ENCODE measurements at regions not wholly inside any gene's neighbourhood (a gene's known extent, or its start where the extent isn't known, plus 50 kb on each side); places are given as distances from the start of the nearest gene placed in this dataset.

- Mint-ChIP-seq H3K36me3 (no peaks in the 10 kb centered on the region), H3K4me1 (peaks cover 4% of the 10 kb centered on the region), H3K27me3 (ENCODE audit: insufficient read depth, low read depth) (peaks cover 7% of the 10 kb centered on the region), H3K27ac (no peak overlapping the region), H3K4me3 (no peak overlapping the region), H3K9me3 (no peaks in the 10 kb centered on the region)
- Histone ChIP-seq H3K4me2 (no peak overlapping the region), H3K4me1 (no peaks in the 10 kb centered on the region), H3K4me3 (no peak overlapping the region), H3K9ac (no peak overlapping the region), H3K79me2 (ENCODE audit: low read depth) (no peaks in the 10 kb centered on the region), H3K36me3 (no peaks in the 10 kb centered on the region), H3F3A (ENCODE audit: low read depth) (no peaks in the 10 kb centered on the region), H3K27ac (no peak overlapping the region), H2AFZ (replicated peaks) (no peak overlapping the region), H3K27me3 (no peaks in the 10 kb centered on the region), H3K9me3 (ENCODE audit: low read depth) (no peaks in the 10 kb centered on the region), H4K20me1 (ENCODE audit: low read depth) (no peaks in the 10 kb centered on the region)
- TF ChIP-seq EZH2phosphoT487 (IDR thresholded peaks at IDR 0.05) (no peak), CTCF (IDR thresholded peaks at IDR 0.05) (no peak), EZH2 (IDR thresholded peaks at IDR 0.05) (no peak)
- DNase-seq (ENCODE audit: low spot score): no peak
Measured at GRCh38 chr19:31154021-31154420, 195.2 kb downstream of the TSHZ3 start.

- Mint-ChIP-seq H3K27ac (no peak overlapping the region), H3K4me1 (peaks cover 4% of the 10 kb centered on the region), H3K36me3 (no peaks in the 10 kb centered on the region), H3K4me3 (no peak overlapping the region), H3K9me3 (no peaks in the 10 kb centered on the region), H3K27me3 (ENCODE audit: insufficient read depth, low read depth) (peaks cover 5% of the 10 kb centered on the region)
- no peak for DNase-seq (ENCODE audit: low spot score)
- H3K36me3 ChIP-seq: no peaks in the 10 kb centered on the region
- no peaks in the 10 kb centered on the region for H3F3A ChIP-seq (ENCODE audit: low read depth)
- no peak overlapping the region for H3K27ac ChIP-seq
- no peaks in the 10 kb centered on the region for H4K20me1 ChIP-seq (ENCODE audit: low read depth)
- H3K9ac ChIP-seq: no peak overlapping the region
- H3K79me2 ChIP-seq (ENCODE audit: low read depth): no peaks in the 10 kb centered on the region
- no peaks in the 10 kb centered on the region for H3K4me1 ChIP-seq
- H2AFZ ChIP-seq (replicated peaks): no peak overlapping the region
- H3K27me3 ChIP-seq: no peaks in the 10 kb centered on the region
- no peak overlapping the region for H3K4me2 ChIP-seq
- no peak overlapping the region for H3K4me3 ChIP-seq
- no peaks in the 10 kb centered on the region for H3K9me3 ChIP-seq (ENCODE audit: low read depth)
- TF ChIP-seq EZH2 (IDR thresholded peaks at IDR 0.05): no peak
- no peak for TF ChIP-seq EZH2phosphoT487 (IDR thresholded peaks at IDR 0.05)
- TF ChIP-seq CTCF (IDR thresholded peaks at IDR 0.05): no peak
Measured at GRCh38 chr19:31152906-31153305, 196.3 kb downstream of the TSHZ3 start.

- H3K9me3 Mint-ChIP-seq: no peaks in the 10 kb centered on the region
- Histone ChIP-seq H2AFZ (replicated peaks) (no peak overlapping the region), H3K79me2 (ENCODE audit: low read depth) (no peaks in the 10 kb centered on the region), H3F3A (ENCODE audit: low read depth) (no peaks in the 10 kb centered on the region), H4K20me1 (ENCODE audit: low read depth) (no peaks in the 10 kb centered on the region), H3K36me3 (no peaks in the 10 kb centered on the region), H3K4me1 (no peaks in the 10 kb centered on the region), H3K27ac (no peak overlapping the region), H3K9me3 (ENCODE audit: low read depth) (no peaks in the 10 kb centered on the region), H3K9ac (no peak overlapping the region), H3K4me3 (no peak overlapping the region), H3K27me3 (no peaks in the 10 kb centered on the region), H3K4me2 (no peak overlapping the region)
- DNase-seq (ENCODE audit: low spot score): peak; percentile 56
- no peaks in the 10 kb centered on the region for H3K36me3 Mint-ChIP-seq
- TF ChIP-seq EZH2phosphoT487 (IDR thresholded peaks at IDR 0.05): no peak
- TF ChIP-seq CTCF (IDR thresholded peaks at IDR 0.05): no peak
- no peak for TF ChIP-seq EZH2 (IDR thresholded peaks at IDR 0.05)
- H3K27ac Mint-ChIP-seq: no peak overlapping the region
- peaks cover 8% of the 10 kb centered on the region for H3K4me1 Mint-ChIP-seq
- no peak overlapping the region for H3K4me3 Mint-ChIP-seq
- H3K27me3 Mint-ChIP-seq (ENCODE audit: insufficient read depth, low read depth): peaks cover 3% of the 10 kb centered on the region
Measured at GRCh38 chr19:31149441-31149941, 199.7 kb downstream of the TSHZ3 start.

All from neural progenitor cell (in vitro differentiated cells).